ENCODE measurements at regions not wholly inside any gene's neighbourhood (a gene's known extent, or its start where the extent isn't known, plus 50 kb on each side); places are given as distances from the start of the nearest gene placed in this dataset.

- H3K9me3 ChIP-seq (ENCODE audit: control insufficient read depth, low read length): no peaks in the 10 kb centered on the region
- no peak overlapping the region for H3K4me3 ChIP-seq (ENCODE audit: low read length)
- Mint-ChIP-seq H3K4me3 (no peak overlapping the region), H3K4me1 (peaks cover 14% of the 10 kb centered on the region), H3K36me3 (ENCODE audit: low read depth) (no peaks in the 10 kb centered on the region), H3K27ac (no peak overlapping the region), H3K9me3 (no peaks in the 10 kb centered on the region), H3K27me3 (ENCODE audit: insufficient read depth) (no peaks in the 10 kb centered on the region)
- DNase-seq: no peak
- 86% methylated on average over 2 of the region's 2 CpGs; no CpG with 5 or more reads in 1 of the 2 experiments for WGBS, 2 experiments (ENCODE audit: insufficient coverage in 1 of 2, insufficient read length in 1 of 2)
- H3K9ac ChIP-seq (ENCODE audit: extremely low read depth, low read length, poor library complexity, severe bottlenecking): no peak overlapping the region
- H3K27me3 ChIP-seq (ENCODE audit: control insufficient read depth, insufficient read depth, low read length, poor library complexity, severe bottlenecking): no peaks in the 10 kb centered on the region
- no peak overlapping the region for H3K27ac ChIP-seq (ENCODE audit: low read depth, low read length)
- no peaks in the 10 kb centered on the region for H3K4me1 ChIP-seq (ENCODE audit: control insufficient read depth, insufficient read depth, low read length)
- no peak for TF ChIP-seq CTCF (conservative IDR thresholded peaks at IDR 0.05)
- H3K36me3 ChIP-seq (ENCODE audit: control insufficient read depth, insufficient read depth, low read length): no peaks in the 10 kb centered on the region
Measured at GRCh38 chr2:7161501-7161900, 244.3 kb downstream of the RNF144A start.

GRCh38 chr2:7165736-7166135 lies 248.5 kb downstream of the RNF144A start:
- Mint-ChIP-seq H3K9me3 (no peaks in the 10 kb centered on the region), H3K27ac (no peak overlapping the region), H3K27me3 (ENCODE audit: insufficient read depth) (peaks cover 2% of the 10 kb centered on the region), H3K4me3 (no peak overlapping the region), H3K36me3 (ENCODE audit: low read depth) (no peaks in the 10 kb centered on the region), H3K4me1 (peaks cover 35% of the 10 kb centered on the region)
- no peaks in the 10 kb centered on the region for H3K36me3 ChIP-seq (ENCODE audit: control insufficient read depth, insufficient read depth, low read length)
- H3K27ac ChIP-seq (ENCODE audit: low read depth, low read length): no peak overlapping the region
- no peak overlapping the region for H3K4me3 ChIP-seq (ENCODE audit: low read length)
- H3K9me3 ChIP-seq (ENCODE audit: control insufficient read depth, low read length): no peaks in the 10 kb centered on the region
- no peak overlapping the region for H3K9ac ChIP-seq (ENCODE audit: extremely low read depth, low read length, poor library complexity, severe bottlenecking)
- DNase-seq: no peak
- WGBS, 2 experiments (ENCODE audit: insufficient coverage in 1 of 2, insufficient read length in 1 of 2): 100% methylated on average over 1 of the region's 1 CpG; no CpG with 5 or more reads in 1 of the 2 experiments
- TF ChIP-seq CTCF (conservative IDR thresholded peaks at IDR 0.05): no peak
- H3K4me1 ChIP-seq (ENCODE audit: control insufficient read depth, insufficient read depth, low read length): peaks cover 13% of the 10 kb centered on the region
- no peaks in the 10 kb centered on the region for H3K27me3 ChIP-seq (ENCODE audit: control insufficient read depth, insufficient read depth, low read length, poor library complexity, severe bottlenecking)

GRCh38 chr2:7167801-7168411 lies 250.7 kb downstream of the RNF144A start:
- 61 to 79% methylated on average over 3 to 6 of the region's 6 CpGs for WGBS, 2 experiments (ENCODE audit: insufficient coverage in 1 of 2, insufficient read length in 1 of 2)
- no peak overlapping the region for H3K9ac ChIP-seq (ENCODE audit: extremely low read depth, low read length, poor library complexity, severe bottlenecking)
- H3K4me1 Mint-ChIP-seq: peaks cover 28% of the 10 kb centered on the region
- no peaks in the 10 kb centered on the region for H3K9me3 ChIP-seq (ENCODE audit: control insufficient read depth, low read length)
- no peak overlapping the region for H3K4me3 ChIP-seq (ENCODE audit: low read length)
- H3K4me3 Mint-ChIP-seq: no peak overlapping the region
- no peak for TF ChIP-seq CTCF (conservative IDR thresholded peaks at IDR 0.05)
- H3K36me3 Mint-ChIP-seq (ENCODE audit: low read depth): no peaks in the 10 kb centered on the region
- H3K36me3 ChIP-seq (ENCODE audit: control insufficient read depth, insufficient read depth, low read length): no peaks in the 10 kb centered on the region
- no peaks in the 10 kb centered on the region for H3K27me3 ChIP-seq (ENCODE audit: control insufficient read depth, insufficient read depth, low read length, poor library complexity, severe bottlenecking)
- DNase-seq: no peak
- no peaks in the 10 kb centered on the region for H3K9me3 Mint-ChIP-seq
- peaks cover 13% of the 10 kb centered on the region for H3K4me1 ChIP-seq (ENCODE audit: control insufficient read depth, insufficient read depth, low read length)
- no peak overlapping the region for H3K27ac Mint-ChIP-seq
- H3K27ac ChIP-seq (ENCODE audit: low read depth, low read length): no peak overlapping the region
- H3K27me3 Mint-ChIP-seq (ENCODE audit: insufficient read depth): peaks cover 2% of the 10 kb centered on the region

Data from endodermal cell (in vitro differentiated cells).